GM12878 (cell line): ENCODE measurements at regions not wholly inside any gene's neighbourhood (a gene's known extent, or its start where the extent isn't known, plus 50 kb on each side); places are given as distances from the start of the nearest gene placed in this dataset.

Experiments used
- ATAC-seq: fragments of 200-7000 bp; cut with Tn5 transposase; 3 replicates; pipeline ENCODE4 v1.9.1; 2020; ENCODE audit warnings: mild to moderate bottlenecking, moderate library complexity
- BruUV-seq: library from RNA; stranded (reverse); fragments of 400-500 nt; replicated peaks from 2 replicates; lab custom pipeline; 2021; lab: Mats Ljungman, UMichigan
- CTCF ChIA-PET: fragments of 300-600 bp; sonication (Branson Sonifier 250); formaldehyde crosslinking; extraction: SDS; loops from one replicate; lab custom pipeline; 2021; ENCODE audit warnings: inconsistent platforms; lab: Yijun Ruan, JAX
- POLR2A ChIA-PET: fragments of 350-600 bp; formaldehyde crosslinking; extraction: SDS; loops from one replicate; lab custom pipeline; 2021; ENCODE audit warnings: inconsistent platforms; lab: Charles Lee
- RAD21 ChIA-PET: fragments of 300-600 bp; sonication (Branson Sonifier 250); formaldehyde crosslinking; loops from one replicate; lab custom pipeline; 2023; ENCODE audit warnings: antibody characterized with exemption; ENCODE audit not compliant: unreplicated experiment; lab: Charles Lee
- SMC1A ChIA-PET: fragments of 300-600 bp; sonication (Branson Sonifier 250); formaldehyde crosslinking; loops from one replicate; lab custom pipeline; 2023; ENCODE audit not compliant: unreplicated experiment, uncharacterized antibody; lab: Charles Lee
- DNase-seq: peaks from one replicate; pipeline ENCODE4 v3.0.0-alpha.2; 2011; ENCODE audit warnings: low read depth, low spot score
- FAIRE-seq: peaks from 3 replicates; lab custom pipeline; 2011; peaks lifted over from hg19 to GRCh38; lab: Jason Lieb, UNC
- H2AFZ ChIP-seq: 2 replicates; pipeline ENCODE4 v1.6.0; 2011; ENCODE audit warnings: low read depth, low read length, control low read depth; ENCODE audit not compliant: control insufficient read depth
- H3K27ac ChIP-seq: 2 replicates; pipeline ENCODE4 v1.5.1; 2011; ENCODE audit warnings: control low read depth; ENCODE audit not compliant: control insufficient read depth, insufficient read depth
- H3K27me3 ChIP-seq, 2 experiments: replicated peaks in 1 of 2; 2 replicates each; pipeline versions ENCODE4 v1.6.0 to v1.6.1; 2011; ENCODE audit warnings: low read length in 1 of 2; ENCODE audit not compliant: control insufficient read depth in 2 of 2, insufficient read depth in 2 of 2
- H3K36me3 ChIP-seq, 2 experiments: 2 replicates each; pipeline ENCODE4 v1.5.1; 2011; ENCODE audit warnings: low read length in 1 of 2; ENCODE audit not compliant: control insufficient read depth in 2 of 2, insufficient read depth in 2 of 2
- H3K4me1 ChIP-seq: 2 replicates; pipeline ENCODE4 v1.6.1; 2011; ENCODE audit warnings: mild to moderate bottlenecking, low read length, moderate library complexity, mixed read lengths; ENCODE audit not compliant: control insufficient read depth, insufficient read depth
- H3K4me2 ChIP-seq: 2 replicates; pipeline ENCODE4 v1.6.0; 2011; ENCODE audit warnings: control low read depth; ENCODE audit not compliant: control insufficient read depth, insufficient read depth
- H3K4me3 ChIP-seq: fragments of 200-600 bp; sonication (generic); 2 replicates; pipeline ENCODE4 v1.5.1; 2016
- H3K79me2 ChIP-seq: 2 replicates; pipeline ENCODE4 v1.6.0; 2011; ENCODE audit warnings: low read length; ENCODE audit not compliant: control insufficient read depth, insufficient read depth
- H3K9ac ChIP-seq: 2 replicates; pipeline ENCODE4 v1.8.0; 2011; ENCODE audit warnings: low read length, control low read depth, mixed read lengths; ENCODE audit not compliant: control insufficient read depth, insufficient read depth
- H3K9me3 ChIP-seq: replicated peaks from 3 replicates; pipeline ENCODE4 v1.5.1; 2011; ENCODE audit warnings: mild to moderate bottlenecking, low read length; ENCODE audit not compliant: control insufficient read depth, insufficient read depth
- H4K20me1 ChIP-seq: 2 replicates; pipeline ENCODE4 v1.6.0; 2011; ENCODE audit not compliant: control insufficient read depth, insufficient read depth
- CREB1 ChIP-seq: IDR thresholded peaks from 2 replicates; pipeline ENCODE4 v1.6.1; 2012; ENCODE audit warnings: low read depth, mild to moderate bottlenecking, inconsistent platforms
- GABPA ChIP-seq: IDR thresholded peaks from 2 replicates; pipeline ENCODE4 v1.6.1; 2014; ENCODE audit warnings: antibody characterized with exemption, low read depth, mild to moderate bottlenecking, inconsistent platforms
- HSF1 ChIP-seq: fragments of 150-350 bp; IDR thresholded peaks from 2 replicates; pipeline ENCODE4 v1.6.1; 2014; ENCODE audit warnings: mild to moderate bottlenecking, low read depth, low read length
- KLF5 ChIP-seq: fragments of 450-650 bp; IDR thresholded peaks from 2 replicates; pipeline ENCODE4 v1.6.1; 2014; ENCODE audit warnings: mild to moderate bottlenecking; ENCODE audit not compliant: partially characterized antibody
- MAX ChIP-seq: IDR thresholded peaks from 2 replicates; pipeline ENCODE4 v1.6.1; 2012; ENCODE audit warnings: low read depth, low read length, improper control_type of control experiment
- MTA3 ChIP-seq: IDR thresholded peaks from 2 replicates; pipeline ENCODE4 v1.6.1; 2012; ENCODE audit warnings: low read length, inconsistent platforms, borderline replicate concordance
- PAX8 ChIP-seq: fragments of 450-650 bp; IDR thresholded peaks from 2 replicates; pipeline ENCODE4 v1.6.1; 2017; ENCODE audit warnings: mild to moderate bottlenecking, moderate library complexity
- POU2F2 ChIP-seq: IDR thresholded peaks from 3 replicates; pipeline ENCODE4 v1.6.1; 2011; ENCODE audit warnings: low read depth, mild to moderate bottlenecking, low read length, borderline replicate concordance
- RCOR1 ChIP-seq: conservative IDR thresholded peaks from 2 replicates; pipeline ENCODE4 v1.6.1; 2012; ENCODE audit warnings: low read depth, low read length, improper control_type of control experiment
- SMARCA5 ChIP-seq: fragments of 450-650 bp; IDR thresholded peaks from 2 replicates; pipeline ENCODE4 v1.6.1; 2017; ENCODE audit warnings: mild to moderate bottlenecking
- TAF1 ChIP-seq: IDR thresholded peaks from 2 replicates; pipeline ENCODE4 v1.6.1; 2011; ENCODE audit warnings: mild to moderate bottlenecking, low read depth, low read length, borderline replicate concordance
- TCF7 ChIP-seq: IDR thresholded peaks from 2 replicates; pipeline ENCODE4 v1.6.1; 2014; ENCODE audit warnings: antibody characterized with exemption, borderline replicate concordance
- ZNF24 ChIP-seq: fragments of 450-650 bp; IDR thresholded peaks from 2 replicates; pipeline ENCODE4 v1.6.1; 2017; ENCODE audit warnings: antibody characterized with exemption, mild to moderate bottlenecking
- WGBS: methylation state at CpG from one replicate; pipeline ENCODE4 v1.1.6; 2016; ENCODE audit warnings: low lambda C conversion rate; ENCODE audit not compliant: insufficient replicate concordance, insufficient coverage; ENCODE audit errors: missing lambda C conversion rate; 5-methylcytosine and 5-hydroxymethylcytosine counted together
- in situ Hi-C: fragments of 300-500 bp; cut with MboI; formaldehyde crosslinking; loops from 9 replicates; pipeline ENCODE4 v1.14.3; 2018; ENCODE audit warnings: mixed read lengths
- intact Hi-C: fragments of 100-400 bp; cut with micrococcal nuclease; formaldehyde crosslinking; loops from one replicate; pipeline ENCODE4 v1.14.2; 2022; ENCODE audit not compliant: unreplicated experiment

- no peak overlapping the region for H3K4me3 ChIP-seq
- BruUV-seq, result no TSS peak
- in situ Hi-C loops (no loop called here), intact Hi-C loops (no loop called here)
- FAIRE-seq (no peak), ATAC-seq (no peak), DNase-seq (no peak)
- no peak for TF ChIP-seq MTA3
- no peak for TF ChIP-seq PAX8
- TF ChIP-seq TCF7, result no peak
- no peak for TF ChIP-seq GABPA
- TF ChIP-seq CREB1, result no peak
- TF ChIP-seq POU2F2, result no peak
- no peak for TF ChIP-seq KLF5
- TF ChIP-seq MAX, result no peak
- no peak for TF ChIP-seq TAF1
- TF ChIP-seq RCOR1, result no peak
- no peak for TF ChIP-seq HSF1
- no peak for TF ChIP-seq SMARCA5
- no peak for TF ChIP-seq ZNF24
- ChIA-PET POLR2A (no interaction called here), RAD21 (no interaction called here), SMC1A (no interaction called here), CTCF (no interaction called here)
- 8% methylated on average over 1 of the region's 1 CpG for WGBS
- H3K9me3 ChIP-seq, result no peaks in the 10 kb centered on the region
- no peak overlapping the region for H3K4me2 ChIP-seq
- H3K27ac ChIP-seq, result no peak overlapping the region
- no peaks in the 10 kb centered on the region for H4K20me1 ChIP-seq
- no peaks in the 10 kb centered on the region for H3K79me2 ChIP-seq
- no peaks in the 10 kb centered on the region for H3K4me1 ChIP-seq
- no peaks in the 10 kb centered on the region for H3K27me3 ChIP-seq
- no peak overlapping the region for H3K9ac ChIP-seq
- H3K36me3 ChIP-seq, result no peaks in the 10 kb centered on the region
- H2AFZ ChIP-seq, result no peak overlapping the region
Observed at GRCh38 chr16:66190411-66190810, 176.1 kb upstream of the CDH5 start.
